SHP77 treated with DMSO at 0.1 percent for 48 hours (cell line): ENCODE measurements at regions not wholly inside any gene's neighbourhood (a gene's known extent, or its start where the extent isn't known, plus 50 kb on each side); places are given as distances from the start of the nearest gene placed in this dataset.

Experiments
- DNase-seq: peaks from one replicate; lab custom pipeline; 2025; lab: John Stamatoyannopoulos, UW

GRCh38 chr10:2858452-2858851 is 208.9 kb upstream of the PFKP start:
- DNase-seq = no peak

- DNase-seq = no peak
These were observed 210.8 kb upstream of the PFKP start for GRCh38 chr10:2856598-2856997.

GRCh38 chr10:2852574-2853323 is 214.6 kb upstream of the PFKP start:
- DNase-seq = no peak

GRCh38 chr10:2851566-2851965 is 215.8 kb upstream of the PFKP start:
- DNase-seq = no peak

DNA sequence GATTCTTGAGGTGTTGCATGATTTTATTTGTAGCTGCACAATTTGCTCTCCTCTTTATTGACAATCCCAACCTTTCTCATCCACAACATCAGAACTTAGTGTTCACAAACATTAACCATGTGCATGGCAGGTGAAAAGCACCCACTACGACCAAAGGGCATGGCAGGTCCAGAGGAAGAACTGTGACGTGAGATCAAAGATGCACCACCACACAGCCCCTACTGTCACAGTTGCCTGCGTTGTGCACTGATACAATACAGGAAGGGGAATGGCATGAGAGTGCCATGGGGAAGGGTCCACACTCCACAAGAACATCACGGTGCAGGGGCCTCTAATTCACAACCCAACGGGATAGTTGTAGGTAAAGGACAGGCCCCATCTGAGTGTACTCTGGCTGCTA is 217.1 kb upstream of the PFKP start:
- DNase-seq = no peak

DNA sequence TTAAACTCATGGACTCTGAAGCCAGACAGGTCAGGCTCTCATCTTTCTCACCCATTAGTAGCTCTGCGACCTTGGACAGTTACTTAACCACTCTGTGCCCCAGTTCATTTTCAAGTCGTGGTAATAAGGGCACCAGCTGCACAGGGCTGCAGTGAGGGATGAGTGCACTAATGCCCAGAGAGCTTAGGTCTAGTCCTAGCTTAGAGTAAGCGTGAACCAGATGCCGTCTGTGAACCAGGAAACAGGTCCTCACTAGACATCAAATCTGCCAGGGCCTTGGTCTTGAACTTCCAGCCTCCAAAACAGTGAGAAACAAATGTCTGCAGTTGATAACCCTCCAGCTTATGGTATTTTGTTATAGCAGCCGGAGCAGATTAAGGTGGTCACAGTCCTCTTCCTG is 222.4 kb upstream of the PFKP start:
- no peak for DNase-seq

DNA sequence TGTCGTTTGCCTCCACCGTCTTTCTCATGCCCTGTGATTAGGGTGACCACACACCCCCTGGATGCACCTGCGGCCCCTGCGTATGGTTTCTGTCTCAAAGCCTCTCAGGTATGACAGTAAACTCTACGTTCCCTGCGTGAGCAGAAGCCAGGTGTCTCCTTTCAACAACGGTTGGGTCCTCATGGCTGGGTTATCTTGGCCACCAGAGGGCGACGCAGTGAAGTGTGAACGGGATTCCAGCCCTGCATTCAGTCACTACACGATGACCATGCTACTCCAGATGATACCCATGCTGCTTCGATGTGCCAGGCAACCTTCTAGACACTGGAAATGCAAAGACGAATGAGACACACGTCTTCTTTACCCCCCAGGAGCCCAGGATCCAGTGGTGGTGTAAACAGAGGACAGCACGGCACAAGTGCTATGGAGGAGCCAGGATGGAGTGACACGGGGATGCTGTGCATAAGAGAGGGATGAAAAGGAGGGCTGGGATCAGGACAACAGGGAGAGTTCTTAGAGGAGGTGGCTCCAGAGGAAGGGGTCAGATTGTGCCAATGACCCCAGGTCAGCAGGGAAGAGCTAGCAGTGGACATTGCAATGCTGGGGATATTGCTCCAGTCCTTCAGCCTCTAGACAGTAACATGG is 228.1 kb upstream of the PFKP start:
- no peak for DNase-seq

GRCh38 chr10:2837674-2838073 is 229.7 kb upstream of the PFKP start:
- DNase-seq = no peak

DNA sequence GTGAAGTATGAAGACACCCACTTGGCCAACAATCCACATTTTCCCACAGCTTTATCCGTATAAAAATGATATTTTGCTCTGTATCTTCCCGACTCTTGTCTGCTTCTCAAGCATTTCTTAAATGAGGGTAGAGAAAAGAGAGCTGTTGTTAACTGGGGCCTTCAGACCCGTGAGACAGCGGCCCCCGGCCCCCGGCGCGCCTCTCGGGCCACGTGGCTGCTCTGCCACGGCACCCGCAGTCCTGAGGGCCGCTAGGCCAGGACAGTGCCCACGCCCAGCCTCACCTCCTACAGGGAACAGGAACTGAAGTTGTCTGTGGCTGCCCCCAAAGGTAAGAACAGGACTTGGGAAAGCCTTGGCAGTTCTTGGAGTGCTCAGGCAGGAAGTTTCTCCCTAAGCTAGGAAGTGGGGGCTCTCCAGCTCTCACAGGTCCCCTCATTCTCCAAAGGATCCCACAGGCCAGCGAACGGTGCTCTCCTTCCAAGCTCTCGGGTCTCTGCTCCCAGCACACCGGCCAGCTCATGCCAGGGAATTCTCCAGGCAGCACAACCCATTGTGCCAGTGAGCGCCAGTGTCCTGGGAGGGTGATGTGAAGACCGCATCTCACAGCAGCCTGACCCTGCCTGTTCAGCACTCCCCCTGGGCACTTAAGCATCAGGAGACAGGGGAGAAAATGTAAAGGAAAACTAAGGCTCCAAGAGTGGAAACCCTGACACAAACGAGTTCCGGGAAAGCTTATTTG is 230.3 kb upstream of the PFKP start:
- DNase-seq = no peak

GRCh38 chr10:2834214-2834613 is 233.1 kb upstream of the PFKP start:
- no peak for DNase-seq

DNA sequence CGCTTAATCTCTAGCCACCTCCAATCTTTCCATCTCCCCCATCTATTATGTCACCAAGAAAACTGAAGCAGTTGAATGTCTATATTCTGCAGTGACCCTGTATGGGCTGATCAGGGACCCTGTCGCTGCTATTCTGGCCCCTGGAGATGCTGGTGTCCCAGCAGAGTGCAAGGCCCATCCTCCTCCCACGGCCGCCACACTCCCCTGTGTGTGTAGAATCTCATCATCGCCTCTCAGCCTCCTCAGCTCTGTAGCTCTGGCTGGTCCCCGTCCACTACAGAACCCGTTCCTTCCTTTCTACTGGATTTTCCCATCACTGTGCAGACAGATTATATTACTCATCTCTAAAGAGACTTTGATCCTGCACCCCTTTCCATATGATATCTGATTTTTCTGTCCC is 235.8 kb upstream of the PFKP start:
- DNase-seq = no peak

DNA sequence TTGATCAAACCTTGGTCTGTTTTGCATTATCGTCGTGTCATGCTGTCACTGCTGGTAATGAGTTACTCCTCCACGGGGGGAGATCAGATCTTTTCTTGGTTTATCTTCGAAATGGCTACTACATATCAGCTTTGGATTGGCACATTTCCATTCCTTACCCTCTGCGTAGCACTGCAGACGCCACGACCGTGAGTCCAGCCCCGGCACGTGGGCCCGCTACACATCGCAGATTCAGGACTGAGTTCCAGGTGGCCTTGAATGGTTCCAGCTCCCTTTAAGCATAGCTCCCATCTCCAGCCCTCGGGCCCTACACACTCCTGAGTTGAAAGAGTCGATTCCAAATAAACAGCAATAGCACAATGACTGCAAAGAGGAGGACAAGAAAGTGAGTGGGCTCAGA is 238.6 kb upstream of the PFKP start:
- DNase-seq = no peak

DNA sequence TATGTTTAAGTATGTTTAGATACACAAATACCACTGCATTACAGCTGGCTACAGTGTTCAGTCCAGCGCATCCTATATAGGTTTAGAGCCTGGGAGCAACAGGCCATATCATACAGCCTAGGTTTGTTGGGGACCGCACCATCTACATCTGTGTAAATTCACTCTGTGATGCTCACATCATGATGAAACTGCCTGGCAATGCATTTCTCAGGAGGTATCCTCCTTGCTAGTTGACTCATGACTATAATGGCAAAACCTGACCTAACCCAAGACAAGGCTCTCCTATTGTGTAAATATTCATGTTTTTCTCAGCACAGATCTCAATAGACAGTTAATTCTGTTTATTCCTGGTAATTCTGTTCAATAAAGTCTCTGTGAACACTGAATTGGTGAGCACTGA is 240.7 kb upstream of the PFKP start:
- no peak for DNase-seq

DNA sequence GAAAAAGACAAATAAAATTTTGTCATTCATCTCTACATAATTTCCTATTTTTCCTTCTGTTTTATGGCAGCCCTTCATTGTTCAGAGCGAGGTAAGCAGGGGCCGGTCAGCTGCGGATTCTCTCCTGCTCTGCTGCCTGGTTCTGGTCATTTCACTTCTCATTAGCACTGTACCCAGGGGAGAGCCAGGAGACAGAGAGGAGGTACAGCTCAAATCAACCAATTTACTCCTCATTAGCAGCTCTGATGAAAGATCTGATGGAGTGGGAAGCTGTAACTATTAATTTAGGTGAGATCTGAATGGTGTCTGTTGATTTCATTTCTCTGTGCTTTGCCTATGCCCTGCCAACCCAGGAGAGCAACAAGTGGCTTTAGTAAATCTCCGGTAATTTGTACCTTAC is 241.5 kb upstream of the PFKP start:
- DNase-seq = no peak

DNA sequence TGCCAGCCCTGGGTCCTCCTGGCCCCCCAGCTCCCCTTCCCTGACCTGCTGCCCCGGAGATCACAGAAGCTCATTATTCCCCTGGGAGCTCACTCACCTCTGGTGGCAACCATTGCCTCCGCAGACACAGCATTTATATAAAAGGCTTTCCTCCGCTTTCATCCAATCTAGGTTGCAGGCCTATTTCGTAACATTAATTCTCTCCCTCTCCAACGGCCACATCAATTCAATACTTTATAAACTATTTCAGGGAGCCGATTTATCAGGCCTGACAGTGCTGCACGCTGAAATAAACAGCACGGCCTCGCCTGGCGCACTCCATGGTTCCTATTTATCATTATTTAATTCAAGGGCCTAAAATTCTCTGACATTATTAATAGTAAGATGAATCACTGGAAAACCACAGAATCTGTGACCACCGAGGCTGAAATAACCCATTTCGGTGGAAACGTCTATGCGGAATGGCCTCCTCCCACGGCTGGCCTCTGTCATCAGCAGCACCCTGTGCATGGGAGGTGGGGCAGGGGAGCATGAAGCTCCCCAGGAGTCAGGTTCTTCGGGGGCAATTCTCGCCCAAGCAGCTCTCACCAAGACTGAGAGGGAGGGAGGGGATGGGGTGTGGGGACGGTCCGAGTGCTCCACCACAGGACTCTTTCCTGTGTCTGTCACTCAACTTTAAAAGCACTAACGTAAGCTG is 249.3 kb upstream of the PFKP start:
- no peak for DNase-seq

- no peak for DNase-seq
These were observed 253.7 kb upstream of the PFKP start for GRCh38 chr10:2813693-2814092.

GRCh38 chr10:2813286-2813685 is 254.1 kb upstream of the PFKP start:
- DNase-seq = no peak

DNA sequence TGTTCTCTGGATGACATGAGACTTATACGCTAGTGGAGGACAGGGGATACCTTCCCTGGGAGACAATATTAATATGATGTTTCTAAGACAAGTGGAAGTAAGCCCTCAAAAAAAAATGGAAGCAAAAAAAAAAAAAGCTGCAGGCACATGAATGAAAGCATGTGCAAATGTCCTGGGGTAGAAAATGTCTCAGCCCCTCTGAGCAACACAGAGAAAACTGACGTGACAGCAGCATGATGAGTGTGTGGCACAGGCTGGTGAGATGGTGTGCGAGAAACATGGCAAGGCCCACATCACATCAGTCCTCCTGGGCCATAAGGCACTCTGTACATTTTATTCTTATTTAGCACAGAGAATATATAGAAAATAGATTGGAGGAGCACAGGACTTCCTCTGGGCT is 254.7 kb upstream of the PFKP start:
- DNase-seq = no peak

DNA sequence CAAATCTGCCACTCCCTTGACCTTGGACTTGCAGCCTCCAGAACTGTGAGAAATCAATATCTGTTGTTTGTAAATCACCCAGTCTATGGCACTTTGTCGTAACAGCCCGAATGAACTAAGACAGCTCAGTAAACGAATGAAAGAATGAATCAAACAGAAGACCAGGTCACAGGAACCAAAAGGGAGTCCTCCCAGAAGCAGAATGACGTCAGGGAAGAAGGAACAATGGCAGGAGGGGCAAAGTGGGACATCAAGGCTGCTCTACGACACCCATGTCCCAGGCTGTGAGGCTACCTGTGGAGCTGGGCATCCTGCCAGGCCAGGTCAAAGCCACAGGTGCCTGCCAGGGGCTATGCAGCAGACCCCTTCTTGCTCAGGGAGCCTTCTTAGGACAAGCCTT is 267.2 kb upstream of the PFKP start:
- DNase-seq = no peak

DNA sequence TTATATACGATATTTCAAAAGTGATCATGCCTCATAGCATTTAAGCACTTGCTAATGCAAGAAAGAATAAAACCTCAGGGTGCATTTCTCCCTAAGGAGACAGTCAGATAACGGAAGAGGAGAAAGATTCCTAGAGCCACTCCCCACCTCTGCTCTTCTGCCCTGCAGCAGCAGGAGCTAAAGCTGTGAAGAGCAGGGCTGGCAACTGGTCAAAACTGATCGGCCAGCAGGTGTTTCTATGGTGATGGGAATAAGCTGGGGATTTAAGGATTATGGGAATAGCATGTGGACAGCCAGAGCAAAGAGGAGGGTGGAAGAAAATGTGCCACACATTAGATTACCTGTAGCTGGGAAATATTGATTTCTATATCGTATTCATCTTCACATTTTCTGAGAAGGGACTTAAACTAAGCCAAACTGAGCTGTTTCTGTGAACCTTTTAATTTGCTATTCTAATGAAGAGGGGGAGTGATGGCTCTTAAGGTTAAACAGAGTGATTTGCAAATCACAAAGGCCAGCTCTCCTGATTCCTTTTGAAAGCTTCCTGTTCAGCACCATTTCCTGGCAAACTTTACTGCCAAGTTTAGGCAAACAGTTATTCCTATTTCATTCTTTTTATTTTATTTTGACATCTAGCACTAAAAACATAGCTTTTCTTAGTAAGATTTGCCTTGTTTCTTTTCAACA is 268.9 kb upstream of the PFKP start:
- no peak for DNase-seq

GRCh38 chr10:2791774-2792443 is 275.4 kb upstream of the PFKP start:
- no peak for DNase-seq
